ENCODE measurements at regions not wholly inside any gene's neighbourhood (a gene's known extent, or its start where the extent isn't known, plus 50 kb on each side); places are given as distances from the start of the nearest gene placed in this dataset.

DNA sequence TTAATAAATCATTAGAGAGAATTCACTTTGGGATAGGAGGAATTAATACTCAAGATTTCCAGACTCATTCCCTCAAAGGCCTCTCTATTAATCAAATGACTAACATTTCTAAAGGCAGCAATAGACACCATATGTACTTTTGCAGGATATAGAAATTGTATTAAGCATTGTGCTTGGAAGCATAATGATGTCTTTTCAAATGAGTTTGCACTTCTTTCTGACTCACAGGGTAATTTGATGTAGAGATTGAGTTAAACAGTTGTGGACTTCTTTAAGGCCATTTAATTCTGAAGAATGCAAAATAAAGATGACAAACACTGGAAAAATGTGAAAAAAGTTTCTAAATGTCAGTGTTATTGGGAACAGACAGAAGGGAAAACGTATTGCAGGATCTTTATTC lies 63.4 kb upstream of the CSRP2 start:
- TF ChIP-seq, protein P1, sequence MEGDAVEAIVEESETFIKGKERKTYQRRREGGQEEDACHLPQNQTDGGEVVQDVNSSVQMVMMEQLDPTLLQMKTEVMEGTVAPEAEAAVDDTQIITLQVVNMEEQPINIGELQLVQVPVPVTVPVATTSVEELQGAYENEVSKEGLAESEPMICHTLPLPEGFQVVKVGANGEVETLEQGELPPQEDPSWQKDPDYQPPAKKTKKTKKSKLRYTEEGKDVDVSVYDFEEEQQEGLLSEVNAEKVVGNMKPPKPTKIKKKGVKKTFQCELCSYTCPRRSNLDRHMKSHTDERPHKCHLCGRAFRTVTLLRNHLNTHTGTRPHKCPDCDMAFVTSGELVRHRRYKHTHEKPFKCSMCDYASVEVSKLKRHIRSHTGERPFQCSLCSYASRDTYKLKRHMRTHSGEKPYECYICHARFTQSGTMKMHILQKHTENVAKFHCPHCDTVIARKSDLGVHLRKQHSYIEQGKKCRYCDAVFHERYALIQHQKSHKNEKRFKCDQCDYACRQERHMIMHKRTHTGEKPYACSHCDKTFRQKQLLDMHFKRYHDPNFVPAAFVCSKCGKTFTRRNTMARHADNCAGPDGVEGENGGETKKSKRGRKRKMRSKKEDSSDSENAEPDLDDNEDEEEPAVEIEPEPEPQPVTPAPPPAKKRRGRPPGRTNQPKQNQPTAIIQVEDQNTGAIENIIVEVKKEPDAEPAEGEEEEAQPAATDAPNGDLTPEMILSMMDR (optimal IDR thresholded peaks at IDR 0.05 in 1 of 3, IDR thresholded peaks at IDR 0.05 in 1 of 3, conservative IDR thresholded peaks at IDR 0.05 in 1 of 3; ENCODE audit: extremely low read depth in 1 of 3, insufficient read depth in 2 of 3, low read length in 3 of 3): no peak
- no peak for TF ChIP-seq EZH2 (IDR thresholded peaks at IDR 0.05; ENCODE audit: low read length)

All from keratinocyte (primary cell).